GM23338 (cell line): ENCODE measurements at regions not wholly inside any gene's neighbourhood (a gene's known extent, or its start where the extent isn't known, plus 50 kb on each side); places are given as distances from the start of the nearest gene placed in this dataset.
"Not testable (repeated sequence)": the region's sequence is repeated elsewhere in the genome, so short reads cannot be mapped to it uniquely, and the experiment has no call there.

ENCODE experiments used
- ATAC-seq: fragments of 200-7000 bp; cut with Tn5 transposase; 3 replicates; pipeline ENCODE4 v1.9.1; 2020
- DNase-seq: peaks from one replicate; pipeline ENCODE4 v3.0.0-alpha.2; 2015; ENCODE audit warnings: low spot score
- H2AFZ ChIP-seq: fragments of 200-600 bp; sonication (generic); 2 replicates; pipeline ENCODE4 v1.8.0; 2016; ENCODE audit warnings: antibody characterized with exemption, mild to moderate bottlenecking, moderate library complexity
- H3F3A ChIP-seq: fragments of 200-600 bp; sonication (generic); replicated peaks from 2 replicates; pipeline ENCODE4 v1.8.0; 2017; ENCODE audit warnings: antibody characterized with exemption, mixed run types, low read depth
- H3K27ac ChIP-seq: fragments of 200-600 bp; sonication (generic); 2 replicates; pipeline ENCODE4 v1.6.1; 2016; ENCODE audit warnings: low read depth
- H3K27me3 ChIP-seq: fragments of 200-600 bp; sonication (generic); 2 replicates; pipeline ENCODE4 v1.8.0; 2016; ENCODE audit warnings: mild to moderate bottlenecking, mixed run types, moderate library complexity; ENCODE audit not compliant: insufficient read depth
- H3K36me3 ChIP-seq: fragments of 200-600 bp; sonication (generic); 2 replicates; pipeline ENCODE4 v1.8.0; 2016; ENCODE audit warnings: mild to moderate bottlenecking; ENCODE audit not compliant: insufficient read depth
- H3K4me1 ChIP-seq: fragments of 200-600 bp; sonication (generic); 2 replicates; pipeline ENCODE4 v1.8.0; 2016; ENCODE audit warnings: mild to moderate bottlenecking, moderate library complexity; ENCODE audit not compliant: insufficient read depth
- H3K4me2 ChIP-seq: fragments of 200-600 bp; sonication (generic); 2 replicates; pipeline ENCODE4 v1.7.1; 2017; ENCODE audit warnings: mixed run types
- H3K4me3 ChIP-seq: fragments of 200-600 bp; sonication (generic); 2 replicates; pipeline ENCODE4 v1.6.1; 2016; ENCODE audit warnings: mixed run types
- H3K79me2 ChIP-seq: fragments of 200-600 bp; sonication (generic); replicated peaks from 2 replicates; pipeline ENCODE4 v1.8.0; 2017; ENCODE audit warnings: mild to moderate bottlenecking; ENCODE audit not compliant: insufficient read depth
- H3K9me2 ChIP-seq: fragments of 200-600 bp; sonication (generic); 2 replicates; pipeline ENCODE4 v1.8.0; 2017; ENCODE audit not compliant: insufficient read depth
- H4K20me1 ChIP-seq: fragments of 200-600 bp; sonication (generic); replicated peaks from 2 replicates; pipeline ENCODE4 v1.8.0; 2017; ENCODE audit warnings: mild to moderate bottlenecking; ENCODE audit not compliant: insufficient read depth
- H3K27ac Mint-ChIP-seq: 2 replicates; pipeline ENCODE4 v1.8.0; 2020; ENCODE audit warnings: inconsistent platforms, mild to moderate bottlenecking, moderate library complexity, mixed read lengths
- H3K27me3 Mint-ChIP-seq: 3 replicates; pipeline ENCODE4 v1.8.0; 2022; ENCODE audit warnings: low read depth, mild to moderate bottlenecking, moderate library complexity, mixed read lengths, inconsistent platforms; ENCODE audit not compliant: insufficient read depth, poor library complexity
- H3K36me3 Mint-ChIP-seq: 3 replicates; pipeline ENCODE4 v1.8.0; 2021; ENCODE audit warnings: low read depth, mild to moderate bottlenecking, inconsistent platforms, moderate library complexity, mixed read lengths
- H3K4me1 Mint-ChIP-seq: 3 replicates; pipeline ENCODE4 v1.8.0; 2020; ENCODE audit warnings: mild to moderate bottlenecking, inconsistent platforms, mixed read lengths
- H3K4me3 Mint-ChIP-seq: 3 replicates; pipeline ENCODE4 v1.8.0; 2021; ENCODE audit warnings: moderate library complexity, mild to moderate bottlenecking, inconsistent platforms, mixed read lengths
- H3K9me3 Mint-ChIP-seq: 3 replicates; pipeline ENCODE4 v1.8.0; 2020; ENCODE audit warnings: moderate library complexity, mild to moderate bottlenecking, inconsistent platforms, mixed read lengths
- REST ChIP-seq: IDR thresholded peaks from one replicate; pipeline ENCODE4 v1.6.1; 2018; ENCODE audit warnings: antibody characterized with exemption; ENCODE audit not compliant: unreplicated experiment
- ZNF462 ChIP-seq: fragments of 250-450 bp; sonication (Bioruptor Pico); IDR thresholded peaks from 2 replicates; pipeline ENCODE4 v1.5.0; 2020; ENCODE audit warnings: mild to moderate bottlenecking, moderate library complexity

GRCh38 chr4:187128976-187129375 lies 405.3 kb upstream of the FAT1 start (continued):
- TF ChIP-seq ZNF462 = no peak
- no peak for TF ChIP-seq REST

- H3F3A ChIP-seq, H3K4me2 ChIP-seq, H3K79me2 ChIP-seq, H3K27me3 Mint-ChIP-seq, H3K27ac ChIP-seq, H3K27me3 ChIP-seq, H3K36me3 ChIP-seq, H4K20me1 ChIP-seq, H3K4me3 Mint-ChIP-seq, H3K4me1 Mint-ChIP-seq, DNase-seq, H3K9me2 ChIP-seq, H3K36me3 Mint-ChIP-seq, ATAC-seq, H3K9me3 Mint-ChIP-seq, H2AFZ ChIP-seq, H3K27ac Mint-ChIP-seq, H3K4me1 ChIP-seq, H3K4me3 ChIP-seq: not testable (repeated sequence)
These were observed 408.2 kb upstream of the FAT1 start for GRCh38 chr4:187131826-187132225.
